ENCODE measurements at regions not wholly inside any gene's neighbourhood (a gene's known extent, or its start where the extent isn't known, plus 50 kb on each side); places are given as distances from the start of the nearest gene placed in this dataset.

DNA sequence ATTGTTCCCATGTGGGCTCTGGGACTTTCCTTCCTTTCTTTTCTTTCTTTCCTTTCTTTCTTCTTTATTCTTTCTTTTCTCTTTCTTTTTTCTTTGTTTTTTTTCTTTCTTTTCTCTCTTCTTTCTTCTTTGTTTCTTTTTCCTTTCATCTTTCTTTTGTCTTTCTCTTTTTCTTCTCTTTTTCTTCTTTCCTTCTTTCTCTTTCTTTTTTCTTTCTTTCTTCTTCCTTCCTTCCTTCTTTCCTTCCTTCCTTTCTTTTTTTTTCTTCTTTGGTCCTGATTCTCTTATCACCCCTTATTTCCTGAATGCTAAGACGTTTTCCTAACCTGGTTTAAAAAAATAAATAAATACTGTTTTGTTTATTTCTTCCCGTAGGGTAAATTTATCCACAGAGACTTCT lies 93.2 kb downstream of the CRLF2 start:
- TF ChIP-seq, protein P1, sequence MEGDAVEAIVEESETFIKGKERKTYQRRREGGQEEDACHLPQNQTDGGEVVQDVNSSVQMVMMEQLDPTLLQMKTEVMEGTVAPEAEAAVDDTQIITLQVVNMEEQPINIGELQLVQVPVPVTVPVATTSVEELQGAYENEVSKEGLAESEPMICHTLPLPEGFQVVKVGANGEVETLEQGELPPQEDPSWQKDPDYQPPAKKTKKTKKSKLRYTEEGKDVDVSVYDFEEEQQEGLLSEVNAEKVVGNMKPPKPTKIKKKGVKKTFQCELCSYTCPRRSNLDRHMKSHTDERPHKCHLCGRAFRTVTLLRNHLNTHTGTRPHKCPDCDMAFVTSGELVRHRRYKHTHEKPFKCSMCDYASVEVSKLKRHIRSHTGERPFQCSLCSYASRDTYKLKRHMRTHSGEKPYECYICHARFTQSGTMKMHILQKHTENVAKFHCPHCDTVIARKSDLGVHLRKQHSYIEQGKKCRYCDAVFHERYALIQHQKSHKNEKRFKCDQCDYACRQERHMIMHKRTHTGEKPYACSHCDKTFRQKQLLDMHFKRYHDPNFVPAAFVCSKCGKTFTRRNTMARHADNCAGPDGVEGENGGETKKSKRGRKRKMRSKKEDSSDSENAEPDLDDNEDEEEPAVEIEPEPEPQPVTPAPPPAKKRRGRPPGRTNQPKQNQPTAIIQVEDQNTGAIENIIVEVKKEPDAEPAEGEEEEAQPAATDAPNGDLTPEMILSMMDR (conservative IDR thresholded peaks at IDR 0.05 in 1 of 2, IDR thresholded peaks at IDR 0.05 in 1 of 2; ENCODE audit: extremely low read depth in 1 of 2, insufficient read depth in 1 of 2, low read depth in 1 of 2, low read length in 2 of 2) = no peak
- no peak for TF ChIP-seq EZH2 (IDR thresholded peaks at IDR 0.05; ENCODE audit: borderline replicate concordance, low read length)

Data from mammary epithelial cell (primary cell).